GM06990 (cell line): ENCODE measurements at regions not wholly inside any gene's neighbourhood (a gene's known extent, or its start where the extent isn't known, plus 50 kb on each side); places are given as distances from the start of the nearest gene placed in this dataset.

Experiments used
- DNase-seq: peaks from one replicate; pipeline ENCODE4 v3.0.0-alpha.2; 2011; ENCODE audit not compliant: insufficient read length; ENCODE audit errors: extremely low read depth
- H3K27me3 ChIP-seq: replicated peaks from 2 replicates; pipeline ENCODE4 v1.6.0; 2011; ENCODE audit warnings: low read length; ENCODE audit not compliant: control insufficient read depth, insufficient read depth
- H3K36me3 ChIP-seq: 2 replicates; pipeline ENCODE4 v1.5.1; 2011; ENCODE audit warnings: low read length; ENCODE audit not compliant: control insufficient read depth, insufficient read depth
- H3K4me3 ChIP-seq: replicated peaks from 2 replicates; pipeline ENCODE4 v1.5.1; 2011; ENCODE audit warnings: low read depth, mild to moderate bottlenecking, control low read depth, low read length
- TF ChIP-seq, protein P1 (sequence below): IDR thresholded peaks from 2 replicates; pipeline ENCODE4 v1.5.1; 2011; ENCODE audit warnings: low read length, control low read depth, mild to moderate bottlenecking, inconsistent platforms; ENCODE audit not compliant: insufficient read depth, poor library complexity, severe bottlenecking

DNA sequence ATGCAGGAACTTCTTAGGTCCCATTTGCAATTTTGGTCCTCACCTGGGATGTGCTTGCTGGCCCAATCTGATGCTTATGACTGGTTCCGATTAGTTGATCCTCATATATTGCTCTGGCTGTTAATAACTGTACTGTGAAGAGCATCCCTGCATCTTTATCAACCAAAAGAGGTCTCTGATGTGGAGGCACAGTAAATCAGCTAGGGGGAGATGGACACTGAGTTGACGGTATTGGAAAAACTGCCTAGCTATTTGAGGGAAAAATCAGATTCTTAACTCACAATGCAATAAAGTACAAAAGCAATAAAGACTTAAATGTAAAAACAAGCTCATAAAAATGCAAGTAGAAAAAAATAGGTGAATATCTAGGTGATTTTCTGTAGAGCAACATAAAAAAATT, 188.0 kb upstream of the TCF4 start:
- TF ChIP-seq, protein P1, sequence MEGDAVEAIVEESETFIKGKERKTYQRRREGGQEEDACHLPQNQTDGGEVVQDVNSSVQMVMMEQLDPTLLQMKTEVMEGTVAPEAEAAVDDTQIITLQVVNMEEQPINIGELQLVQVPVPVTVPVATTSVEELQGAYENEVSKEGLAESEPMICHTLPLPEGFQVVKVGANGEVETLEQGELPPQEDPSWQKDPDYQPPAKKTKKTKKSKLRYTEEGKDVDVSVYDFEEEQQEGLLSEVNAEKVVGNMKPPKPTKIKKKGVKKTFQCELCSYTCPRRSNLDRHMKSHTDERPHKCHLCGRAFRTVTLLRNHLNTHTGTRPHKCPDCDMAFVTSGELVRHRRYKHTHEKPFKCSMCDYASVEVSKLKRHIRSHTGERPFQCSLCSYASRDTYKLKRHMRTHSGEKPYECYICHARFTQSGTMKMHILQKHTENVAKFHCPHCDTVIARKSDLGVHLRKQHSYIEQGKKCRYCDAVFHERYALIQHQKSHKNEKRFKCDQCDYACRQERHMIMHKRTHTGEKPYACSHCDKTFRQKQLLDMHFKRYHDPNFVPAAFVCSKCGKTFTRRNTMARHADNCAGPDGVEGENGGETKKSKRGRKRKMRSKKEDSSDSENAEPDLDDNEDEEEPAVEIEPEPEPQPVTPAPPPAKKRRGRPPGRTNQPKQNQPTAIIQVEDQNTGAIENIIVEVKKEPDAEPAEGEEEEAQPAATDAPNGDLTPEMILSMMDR, result no peak

DNA sequence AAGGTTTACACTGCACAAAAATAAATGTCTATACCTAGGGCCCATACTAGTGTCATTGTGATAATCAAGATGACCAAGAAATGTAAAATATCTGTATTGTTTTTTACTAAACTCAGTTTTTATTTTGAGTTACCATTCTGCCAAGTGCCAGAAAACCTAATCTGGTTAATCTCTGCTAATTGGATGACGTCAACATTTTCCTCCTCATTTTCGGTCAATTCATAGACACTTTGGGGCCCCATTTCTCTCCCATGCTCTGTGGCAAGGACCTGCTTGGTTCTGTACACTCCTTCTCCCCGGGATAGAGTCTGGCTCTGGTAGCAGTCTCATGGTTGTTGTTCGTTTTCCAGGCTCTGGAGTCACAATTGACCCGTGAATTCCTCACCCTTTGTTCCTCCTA, 186.5 kb upstream of the TCF4 start:
- Histone ChIP-seq H3K36me3 (no peaks in the 10 kb centered on the region), H3K4me3 (no peak overlapping the region), H3K27me3 (no peaks in the 10 kb centered on the region)
- TF ChIP-seq, protein P1, result no peak
- no peak for DNase-seq

More for the DNA sequence above, 188.0 kb upstream of the TCF4 start:
- DNase-seq, result no peak
- peaks cover 3% of the 10 kb centered on the region for H3K27me3 ChIP-seq
- H3K4me3 ChIP-seq, result no peak overlapping the region
- no peaks in the 10 kb centered on the region for H3K36me3 ChIP-seq

DNA sequence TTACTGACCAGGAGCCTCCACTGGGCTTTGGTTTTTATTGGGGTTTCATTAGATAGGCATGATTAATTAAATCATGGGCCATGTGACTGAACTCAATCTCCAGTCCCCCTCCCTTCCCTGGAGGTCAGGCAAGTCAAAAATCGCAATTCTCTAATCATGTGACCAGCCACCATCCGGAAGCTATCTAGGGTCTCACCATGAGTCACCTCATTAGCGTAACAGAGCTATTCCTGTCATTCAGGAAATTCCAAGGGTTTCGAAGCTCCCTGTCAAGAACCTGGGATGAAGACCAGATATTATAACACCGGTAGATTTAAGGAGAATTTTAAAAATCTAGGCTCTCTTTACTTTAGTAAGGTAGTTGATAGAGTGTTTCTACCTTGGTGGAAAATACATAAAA, 180.3 kb upstream of the TCF4 start:
- no peak for DNase-seq
- TF ChIP-seq, protein P1, result no peak
- Histone ChIP-seq H3K4me3 (no peak overlapping the region), H3K36me3 (no peaks in the 10 kb centered on the region), H3K27me3 (no peaks in the 10 kb centered on the region)

DNA sequence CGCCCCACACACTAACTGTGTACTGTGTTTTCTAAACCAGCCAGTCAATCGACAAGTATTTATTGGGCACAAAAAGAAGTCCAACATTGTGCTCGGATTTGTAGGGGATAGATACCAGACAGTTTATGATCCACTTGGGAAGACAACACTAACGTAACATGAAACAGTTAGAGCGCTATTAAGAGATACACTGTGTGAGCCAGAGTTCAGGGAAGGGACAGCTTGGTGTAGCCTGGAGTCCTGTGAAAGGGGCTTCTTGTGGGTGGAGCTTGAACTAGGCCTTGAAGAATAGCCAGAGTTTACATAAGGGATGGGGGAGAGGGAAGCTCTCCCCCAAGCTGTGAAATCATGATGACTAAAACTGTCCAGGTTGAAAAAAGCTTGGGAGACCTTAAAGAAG, 176.4 kb upstream of the TCF4 start:
- Histone ChIP-seq H3K36me3 (no peaks in the 10 kb centered on the region), H3K27me3 (no peaks in the 10 kb centered on the region), H3K4me3 (no peak overlapping the region)
- TF ChIP-seq, protein P1, result no peak
- no peak for DNase-seq

DNA sequence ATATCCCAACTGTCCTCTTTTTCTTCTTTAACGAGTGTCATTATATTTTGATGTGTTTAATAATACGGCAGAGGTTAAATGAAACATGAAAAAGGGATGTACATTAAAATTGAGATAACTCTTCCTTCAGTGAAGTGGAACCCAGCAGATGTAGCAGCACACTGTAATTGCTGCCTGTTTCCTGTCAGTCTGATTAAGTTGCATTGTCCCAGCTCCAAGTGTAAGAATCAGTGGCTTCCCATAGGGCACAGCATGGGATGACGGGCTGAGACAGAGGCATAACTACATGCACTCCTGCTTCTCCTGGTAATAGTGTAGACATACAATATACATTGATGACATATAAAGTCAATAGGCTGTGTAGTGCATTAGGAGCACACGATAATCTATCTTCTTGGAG, 175.8 kb upstream of the TCF4 start:
- H3K4me3 ChIP-seq, result no peak overlapping the region
- TF ChIP-seq, protein P1, result no peak
- H3K36me3 ChIP-seq, result no peaks in the 10 kb centered on the region
- no peaks in the 10 kb centered on the region for H3K27me3 ChIP-seq
- no peak for DNase-seq

DNA sequence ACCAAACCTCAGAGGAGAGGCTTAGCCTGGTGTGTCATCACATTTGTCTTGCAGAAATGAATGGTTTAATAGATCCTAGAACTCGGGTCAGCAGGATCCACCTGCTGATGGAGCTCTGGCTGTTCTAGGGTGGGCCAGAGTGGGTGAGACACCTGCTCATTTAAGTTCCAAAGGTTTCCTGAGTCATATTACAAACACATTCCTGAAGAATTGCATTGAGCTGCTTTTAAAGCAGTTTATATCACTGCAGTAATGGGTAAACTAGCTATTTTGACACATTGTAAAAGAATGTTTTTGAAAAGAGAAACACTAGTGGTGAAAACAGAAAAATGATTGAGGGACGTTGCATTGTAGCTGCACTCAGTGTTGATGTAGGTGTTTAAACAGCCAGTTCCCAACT, 175.3 kb upstream of the TCF4 start:
- H3K4me3 ChIP-seq, result no peak overlapping the region
- DNase-seq, result no peak
- TF ChIP-seq, protein P1, result no peak
- H3K36me3 ChIP-seq, result no peaks in the 10 kb centered on the region
- H3K27me3 ChIP-seq, result no peaks in the 10 kb centered on the region
